IMR-90 (cell line): ENCODE measurements at regions not wholly inside any gene's neighbourhood (a gene's known extent, or its start where the extent isn't known, plus 50 kb on each side); places are given as distances from the start of the nearest gene placed in this dataset.

Source experiments
- ATAC-seq: fragments of 200-7000 bp; cut with Tn5 transposase; 2 replicates; pipeline ENCODE4 v1.9.1; 2020; ENCODE audit warnings: low read depth, mild to moderate bottlenecking, moderate library complexity
- BruUV-seq: library from RNA; stranded (reverse); fragments of 400-500 nt; replicated peaks from 2 replicates; lab custom pipeline; 2021; lab: Mats Ljungman, UMichigan
- CTCF ChIA-PET: fragments of 300-600 bp; formaldehyde crosslinking; extraction: SDS; loops from one replicate; lab custom pipeline; 2021; ENCODE audit warnings: antibody characterized with exemption; lab: Yijun Ruan, JAX
- POLR2A ChIA-PET: fragments of 300-600 bp; sonication (Branson Sonifier 250); formaldehyde crosslinking; loops from one replicate; lab custom pipeline; 2022; ENCODE audit warnings: antibody characterized with exemption; ENCODE audit not compliant: unreplicated experiment; lab: Charles Lee
- DNase-seq: peaks from one replicate; pipeline ENCODE4 v3.0.0; 2013
- H2AFZ ChIP-seq: replicated peaks from 2 replicates; pipeline ENCODE3; 2013; ENCODE audit warnings: low read length, mild to moderate bottlenecking; ENCODE audit not compliant: poor library complexity
- H2AK5ac ChIP-seq: 2 replicates; pipeline ENCODE4 v1.6.1; 2013; ENCODE audit warnings: low read depth, low read length, inconsistent platforms
- H2AK9ac ChIP-seq: replicated peaks from 2 replicates; pipeline ENCODE3; 2013; ENCODE audit warnings: mild to moderate bottlenecking, low read depth, low read length, moderate library complexity; ENCODE audit not compliant: poor library complexity
- H2BK120ac ChIP-seq: 2 replicates; pipeline ENCODE4 v1.6.1; 2013; ENCODE audit warnings: low read depth, low read length, inconsistent platforms
- H2BK15ac ChIP-seq: 3 replicates; pipeline ENCODE4 v1.6.1; 2013; ENCODE audit warnings: low read depth, low read length, inconsistent platforms
- H2BK20ac ChIP-seq: 2 replicates; pipeline ENCODE4 v1.6.1; 2013; ENCODE audit warnings: low read depth, mild to moderate bottlenecking, inconsistent platforms, low read length, moderate library complexity
- H2BK5ac ChIP-seq: 2 replicates; pipeline ENCODE4 v1.6.1; 2013; ENCODE audit warnings: mild to moderate bottlenecking, low read depth, low read length, inconsistent platforms; ENCODE audit not compliant: poor library complexity, severe bottlenecking
- H3K14ac ChIP-seq: replicated peaks from 2 replicates; pipeline ENCODE4 v1.6.1; 2013; ENCODE audit warnings: low read depth, low read length, inconsistent platforms
- H3K18ac ChIP-seq: 2 replicates; pipeline ENCODE4 v1.6.1; 2013; ENCODE audit warnings: low read depth, low read length, control low read depth
- H3K23ac ChIP-seq: 2 replicates; pipeline ENCODE4 v1.6.1; 2013; ENCODE audit warnings: low read depth, low read length, inconsistent platforms
- H3K27ac ChIP-seq: 2 replicates; pipeline ENCODE4 v1.5.1; 2013; ENCODE audit warnings: mild to moderate bottlenecking, control low read depth, low read length; ENCODE audit not compliant: insufficient read depth
- H3K27me3 ChIP-seq: 2 replicates; pipeline ENCODE4 v1.6.1; 2013; ENCODE audit warnings: low read length; ENCODE audit not compliant: control insufficient read depth, insufficient read depth
- H3K36me3 ChIP-seq: 2 replicates; pipeline ENCODE4 v1.6.1; 2013; ENCODE audit warnings: low read length, mixed read lengths; ENCODE audit not compliant: control insufficient read depth, insufficient read depth
- H3K4ac ChIP-seq: 2 replicates; pipeline ENCODE4 v1.6.1; 2013; ENCODE audit warnings: low read depth, low read length, inconsistent platforms
- H3K4me1 ChIP-seq: 2 replicates; pipeline ENCODE4 v1.6.1; 2013; ENCODE audit warnings: low read length, mixed read lengths; ENCODE audit not compliant: control insufficient read depth, insufficient read depth
- H3K4me2 ChIP-seq: 2 replicates; pipeline ENCODE4 v1.6.1; 2013; ENCODE audit warnings: low read depth, mild to moderate bottlenecking, control low read depth, low read length, moderate library complexity
- H3K4me3 ChIP-seq: 2 replicates; pipeline ENCODE4 v1.5.1; 2013; ENCODE audit warnings: low read depth, mild to moderate bottlenecking, control low read depth, low read length, moderate library complexity; ENCODE audit not compliant: insufficient read depth
- H3K56ac ChIP-seq: 2 replicates; pipeline ENCODE4 v1.6.1; 2013; ENCODE audit warnings: low read length, inconsistent platforms; ENCODE audit not compliant: insufficient read depth; ENCODE audit errors: extremely low read depth
- H3K79me1 ChIP-seq, 2 experiments: 2 replicates each; pipeline ENCODE4 v1.6.1; 2013; ENCODE audit warnings: low read length in 2 of 2, inconsistent platforms in 1 of 2, low read depth in 1 of 2
- H3K9ac ChIP-seq: 2 replicates; pipeline ENCODE4 v1.6.1; 2013; ENCODE audit warnings: low read depth, low read length, control low read depth
- H3K9me1 ChIP-seq: 2 replicates; pipeline ENCODE4 v1.6.1; 2013; ENCODE audit warnings: low read length, inconsistent platforms; ENCODE audit not compliant: insufficient read depth
- H3K9me3 ChIP-seq: 2 replicates; pipeline ENCODE4 v1.6.1; 2013; ENCODE audit warnings: low read length; ENCODE audit not compliant: control insufficient read depth, insufficient read depth
- H4K20me1 ChIP-seq: 2 replicates; pipeline ENCODE4 v1.6.1; 2013; ENCODE audit warnings: low read length, inconsistent platforms; ENCODE audit not compliant: insufficient read depth
- H4K5ac ChIP-seq: 2 replicates; pipeline ENCODE4 v1.6.1; 2013; ENCODE audit warnings: mild to moderate bottlenecking, low read depth, low read length, control low read depth
- H4K8ac ChIP-seq, 2 experiments: 2 replicates each; pipeline ENCODE4 v1.6.1; 2013; ENCODE audit warnings: low read depth in 2 of 2, low read length in 2 of 2, control low read depth in 1 of 2, inconsistent platforms in 1 of 2
- H4K91ac ChIP-seq: 2 replicates; pipeline ENCODE4 v1.6.1; 2013; ENCODE audit warnings: low read depth, low read length, inconsistent platforms; ENCODE audit not compliant: insufficient read depth
- BHLHE40 ChIP-seq: fragments of 150-350 bp; IDR thresholded peaks from 2 replicates; pipeline ENCODE4 v1.6.1; 2016; ENCODE audit warnings: mild to moderate bottlenecking, low read depth, low read length
- CEBPB ChIP-seq: IDR thresholded peaks from 2 replicates; pipeline ENCODE4 v1.6.1; 2012; ENCODE audit warnings: low read depth, low read length, improper control_type of control experiment
- CHD1 ChIP-seq: IDR thresholded peaks from 2 replicates; pipeline ENCODE4 v1.6.1; 2012; ENCODE audit warnings: low read depth, low read length, improper control_type of control experiment
- CTCF ChIP-seq: conservative IDR thresholded peaks from 2 replicates; pipeline ENCODE4 v1.5.1; 2012; ENCODE audit warnings: mild to moderate bottlenecking, low read depth, low read length, improper control_type of control experiment
- ELK1 ChIP-seq: fragments of 150-350 bp; IDR thresholded peaks from 2 replicates; pipeline ENCODE4 v1.6.1; 2016; ENCODE audit warnings: low read depth, mild to moderate bottlenecking, low read length, moderate library complexity, borderline replicate concordance
- FOS ChIP-seq: fragments of 150-350 bp; IDR thresholded peaks from 2 replicates; pipeline ENCODE4 v1.6.1; 2016; ENCODE audit warnings: low read depth, low read length
- MAFK ChIP-seq: IDR thresholded peaks from 2 replicates; pipeline ENCODE4 v1.6.1; 2012; ENCODE audit warnings: low read depth, low read length, improper control_type of control experiment
- MAZ ChIP-seq: IDR thresholded peaks from 2 replicates; pipeline ENCODE4 v1.6.1; 2012; ENCODE audit warnings: low read depth, mild to moderate bottlenecking, low read length, improper control_type of control experiment, moderate library complexity, borderline replicate concordance
- MXI1 ChIP-seq: IDR thresholded peaks from 2 replicates; pipeline ENCODE4 v1.6.1; 2012; ENCODE audit warnings: low read depth, mild to moderate bottlenecking, low read length, moderate library complexity, borderline replicate concordance
- NFE2L2 ChIP-seq: fragments of 150-350 bp; IDR thresholded peaks from 2 replicates; pipeline ENCODE4 v1.6.1; 2016; ENCODE audit warnings: low read depth, mild to moderate bottlenecking, low read length
- POLR2A ChIP-seq: IDR thresholded peaks from 2 replicates; pipeline ENCODE4 v1.6.1; 2012; ENCODE audit warnings: mild to moderate bottlenecking, low read depth, low read length
- RAD21 ChIP-seq: IDR thresholded peaks from 2 replicates; pipeline ENCODE4 v1.6.1; 2012; ENCODE audit warnings: low read length, improper control_type of control experiment
- RCOR1 ChIP-seq: IDR thresholded peaks from 2 replicates; pipeline ENCODE4 v1.6.1; 2012; ENCODE audit warnings: mild to moderate bottlenecking, low read length, improper control_type of control experiment; ENCODE audit not compliant: insufficient replicate concordance
- RFX5 ChIP-seq: IDR thresholded peaks from 2 replicates; pipeline ENCODE4 v1.8.0; 2012; ENCODE audit warnings: low read depth, mild to moderate bottlenecking, low read length, moderate library complexity
- SMC3 ChIP-seq: fragments of 150-350 bp; IDR thresholded peaks from 2 replicates; pipeline ENCODE4 v1.6.1; 2016; ENCODE audit warnings: low read depth, mild to moderate bottlenecking, antibody characterized with exemption, low read length, moderate library complexity
- USF2 ChIP-seq: fragments of 150-350 bp; IDR thresholded peaks from 2 replicates; pipeline ENCODE4 v1.6.1; 2017; ENCODE audit warnings: mild to moderate bottlenecking, antibody characterized with exemption, low read length, low read depth
- WGBS, 2 experiments: methylation state at CpG; one replicate each; pipeline versions ENCODE4 v1.1.5 to v1.1.7; 2013; ENCODE audit warnings: missing lambda C conversion rate in 2 of 2; ENCODE audit not compliant: insufficient read length in 1 of 2; ENCODE audit errors: extremely low coverage in 2 of 2; 5-methylcytosine and 5-hydroxymethylcytosine counted together
- dilution Hi-C: fragments of 300-500 bp; cut with HindIII; formaldehyde crosslinking; loops from one replicate; pipeline ENCODE4 v1.14.3; 2018; ENCODE audit warnings: low sequenced_read_pairs; ENCODE audit not compliant: unreplicated experiment
- in situ Hi-C: fragments of 300-500 bp; cut with MboI; formaldehyde crosslinking; loops from 3 replicates; pipeline ENCODE4 v1.14.3; 2019; ENCODE audit warnings: low sequenced_read_pairs, inconsistent platforms, mixed read lengths
- intact Hi-C: fragments of 100-400 bp; cut with micrococcal nuclease; formaldehyde crosslinking; loops from 2 replicates; pipeline ENCODE4 v1.10.0; 2022

- Histone ChIP-seq H3K4me1 (no peaks in the 10 kb centered on the region), H3K14ac (no peak overlapping the region), H3K27ac (no peak overlapping the region), H3K79me1 (no peaks in the 10 kb centered on the region), H3K4me2 (no peak overlapping the region), H3K27me3 (0 out of 2 replicates have a peak, but pooled peaks cover 2% of the 10 kb centered on the region), H3K4me3 (no peak overlapping the region), H4K8ac (no peak overlapping the region), H2BK20ac (no peak overlapping the region), H3K9ac (no peak overlapping the region), H2AK9ac (no peak overlapping the region), H3K56ac (no peak overlapping the region), H2AFZ (no peak overlapping the region), H3K23ac (no peak overlapping the region), H3K4ac (no peak overlapping the region), H2BK15ac (no peak overlapping the region), H3K36me3 (no peaks in the 10 kb centered on the region), H3K9me3 (no peaks in the 10 kb centered on the region), H4K91ac (no peak overlapping the region), H2BK120ac (no peak overlapping the region), H2BK5ac (no peak overlapping the region), H4K5ac (no peak overlapping the region), H3K9me1 (no peaks in the 10 kb centered on the region), H3K18ac (no peak overlapping the region), H2AK5ac (no peak overlapping the region), H4K20me1 (no peaks in the 10 kb centered on the region)
- dilution Hi-C loops (no loop called here), intact Hi-C loops (no loop called here), in situ Hi-C loops (no loop called here)
- CTCF ChIA-PET, result no interaction called here
- WGBS, 2 experiments, result 60% methylated on average over 7 of the region's 13 CpGs; no CpG with 5 or more reads in 1 of the 2 experiments
- DNase-seq (no peak), ATAC-seq (no peak)
- no TSS peak for BruUV-seq
- TF ChIP-seq RAD21 (no peak), MAZ (no peak), CTCF (no peak), POLR2A (no peak), SMC3 (no peak), MAFK (no peak), ELK1 (no peak), RCOR1 (no peak), MXI1 (no peak), BHLHE40 (no peak), CHD1 (no peak), USF2 (no peak), CEBPB (no peak), NFE2L2 (no peak), RFX5 (no peak), FOS (no peak)
- POLR2A ChIA-PET, result no interaction called here
Measured at GRCh38 chr11:116595305-116595880, 177.4 kb downstream of the BUD13 start.
